Upper lobe of left lung (tissue), 6 donors: ENCODE measurements at regions not wholly inside any gene's neighbourhood (a gene's known extent, or its start where the extent isn't known, plus 50 kb on each side); places are given as distances from the start of the nearest gene placed in this dataset.

Experiments
- ATAC-seq, 2 donors: fragments of 200-7000 bp; cut with Tn5 transposase; one replicate each; pipeline ENCODE4 v1.9.1; 2022; ENCODE audit warnings: mild to moderate bottlenecking in 2 of 2, moderate library complexity in 2 of 2; ENCODE audit not compliant: low FRiP score in 2 of 2
- DNase-seq, 2 donors: peaks; one replicate each; pipeline ENCODE4 v3.0.0-alpha.2; 2019 to 2020
- H3K27ac ChIP-seq, 4 donors: fragments of 200-600 bp; sonication (generic); one replicate each; pipeline ENCODE4 v1.5.1; 2016 to 2019
- H3K27me3 ChIP-seq, 4 donors: fragments of 200-600 bp; sonication (generic); one replicate each; pipeline ENCODE4 v1.5.1; 2017 to 2019
- H3K36me3 ChIP-seq, 4 donors: fragments of 200-600 bp; sonication (generic); one replicate each; pipeline ENCODE4 v1.5.1; 2016 to 2019
- H3K4me1 ChIP-seq, 4 donors: fragments of 200-600 bp; sonication (generic); one replicate each; pipeline ENCODE4 v1.5.1; 2018 to 2019
- H3K4me3 ChIP-seq, 4 donors: fragments of 200-600 bp; sonication (generic); one replicate each; pipeline ENCODE4 v1.5.1; 2017 to 2019; ENCODE audit warnings: mild to moderate bottlenecking in 2 of 4, moderate library complexity in 1 of 4
- H3K9me3 ChIP-seq, 4 donors: fragments of 200-600 bp; sonication (generic); one replicate each; pipeline ENCODE4 v1.5.1; 2018 to 2019
- EP300 ChIP-seq, 4 donors: sonication (generic); formaldehyde crosslinking; IDR thresholded peaks; one replicate each; pipeline ENCODE4 v1.5.1; 2017; ENCODE audit warnings: antibody characterized with exemption in 4 of 4, control low read depth in 2 of 4
- POLR2A ChIP-seq, 4 donors: fragments of 450-650 bp; IDR thresholded peaks; one replicate each; pipeline ENCODE4 v1.5.1; 2016 to 2017; ENCODE audit warnings: antibody characterized with exemption in 4 of 4, mild to moderate bottlenecking in 2 of 4
- POLR2AphosphoS5 ChIP-seq, 2 donors: sonication (generic); formaldehyde crosslinking; IDR thresholded peaks; one replicate each; pipeline ENCODE4 v1.5.1; 2017; ENCODE audit warnings: antibody characterized with exemption in 2 of 2
- WGBS, 2 donors: methylation state at CpG; one replicate each; pipeline ENCODE4 v1.1.5; 2017 to 2018; 5-methylcytosine and 5-hydroxymethylcytosine counted together
- TF ChIP-seq, protein P1 (sequence below), 6 experiments: fragments of 450-650 bp in 4 of 6; fragments of 200-600 bp in 2 of 6; sonication (generic) in 2 of 6; IDR thresholded peaks; one replicate each; pipeline ENCODE4 v1.5.1; 2016 to 2019; ENCODE audit warnings: antibody characterized with exemption in 6 of 6
- donor health status: DM: no; HTN: no; CAD: no; lungs with moderate emphysema.
- donor health status: DM: no; HTN: yes; CAD: no; lungs with severe emphysema.

DNA sequence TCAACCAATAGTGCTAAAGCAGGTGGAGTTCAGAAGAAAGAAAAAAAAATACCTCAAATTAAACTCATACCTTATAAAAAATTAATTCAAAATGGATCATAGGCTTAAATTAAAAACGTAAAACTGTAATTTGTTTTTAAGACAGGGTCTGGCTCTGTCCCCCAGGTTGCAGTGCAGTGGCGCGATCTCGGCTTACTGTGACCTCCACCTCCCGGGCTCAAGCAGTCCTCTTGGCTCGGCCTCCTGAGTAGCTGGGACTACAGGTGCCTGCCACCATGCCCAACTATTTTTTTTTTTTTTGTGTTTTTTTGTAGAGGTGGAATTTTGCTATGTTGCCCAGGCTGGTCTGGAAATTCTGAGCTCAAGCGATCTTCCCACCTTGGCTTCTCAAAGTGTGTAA is 111.6 kb downstream of the HDGFL1 start:
- ATAC-seq, result no peak
- TF ChIP-seq POLR2AphosphoS5 (IDR thresholded peaks at IDR 0.05), result no peak
- TF ChIP-seq, protein P1, sequence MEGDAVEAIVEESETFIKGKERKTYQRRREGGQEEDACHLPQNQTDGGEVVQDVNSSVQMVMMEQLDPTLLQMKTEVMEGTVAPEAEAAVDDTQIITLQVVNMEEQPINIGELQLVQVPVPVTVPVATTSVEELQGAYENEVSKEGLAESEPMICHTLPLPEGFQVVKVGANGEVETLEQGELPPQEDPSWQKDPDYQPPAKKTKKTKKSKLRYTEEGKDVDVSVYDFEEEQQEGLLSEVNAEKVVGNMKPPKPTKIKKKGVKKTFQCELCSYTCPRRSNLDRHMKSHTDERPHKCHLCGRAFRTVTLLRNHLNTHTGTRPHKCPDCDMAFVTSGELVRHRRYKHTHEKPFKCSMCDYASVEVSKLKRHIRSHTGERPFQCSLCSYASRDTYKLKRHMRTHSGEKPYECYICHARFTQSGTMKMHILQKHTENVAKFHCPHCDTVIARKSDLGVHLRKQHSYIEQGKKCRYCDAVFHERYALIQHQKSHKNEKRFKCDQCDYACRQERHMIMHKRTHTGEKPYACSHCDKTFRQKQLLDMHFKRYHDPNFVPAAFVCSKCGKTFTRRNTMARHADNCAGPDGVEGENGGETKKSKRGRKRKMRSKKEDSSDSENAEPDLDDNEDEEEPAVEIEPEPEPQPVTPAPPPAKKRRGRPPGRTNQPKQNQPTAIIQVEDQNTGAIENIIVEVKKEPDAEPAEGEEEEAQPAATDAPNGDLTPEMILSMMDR (IDR thresholded peaks at IDR 0.05), result no peak
- no peak for TF ChIP-seq EP300 (IDR thresholded peaks at IDR 0.05)
- TF ChIP-seq POLR2A (IDR thresholded peaks at IDR 0.05), result no peak
- 93 to 95% methylated on average over 7 of the region's 7 CpGs for WGBS, 2 donors
- DNase-seq, result no peak
- H3K27ac ChIP-seq, result no peak overlapping the region
- no peaks in the 10 kb centered on the region for H3K36me3 ChIP-seq
- no peaks in the 10 kb centered on the region for H3K4me1 ChIP-seq
- H3K9me3 ChIP-seq, result no peaks in the 10 kb centered on the region
- H3K27me3 ChIP-seq, result no peaks in the 10 kb centered on the region
- H3K4me3 ChIP-seq, result no peak overlapping the region

DNA sequence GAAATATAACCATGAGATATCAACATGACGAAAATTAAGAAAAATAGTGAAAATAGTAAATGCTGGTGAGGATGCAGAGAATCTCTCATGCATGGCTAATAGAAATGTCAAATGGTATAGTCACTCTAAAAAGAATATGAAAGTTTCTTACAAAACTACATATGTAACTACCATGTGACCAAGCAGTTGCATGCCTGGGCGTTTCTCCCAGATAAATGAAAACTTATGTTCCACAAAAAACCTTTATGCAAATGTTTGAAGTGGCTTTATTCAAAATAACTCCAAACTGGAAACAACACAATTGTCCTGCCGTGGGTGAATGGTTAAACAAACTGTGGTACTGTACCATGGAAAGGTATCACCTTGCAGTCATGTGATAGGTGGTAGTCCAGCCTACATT is 112.4 kb downstream of the HDGFL1 start:
- whole genome bisulfite sequencing, 2 donors, result 86 to 88% methylated on average over 3 of the region's 3 CpGs
- no peak overlapping the region for H3K27ac ChIP-seq
- no peak for ATAC-seq
- H3K9me3 ChIP-seq, result no peaks in the 10 kb centered on the region
- TF ChIP-seq EP300 (IDR thresholded peaks at IDR 0.05) (no peak), POLR2A (IDR thresholded peaks at IDR 0.05) (no peak), POLR2AphosphoS5 (IDR thresholded peaks at IDR 0.05) (no peak)
- TF ChIP-seq, protein P1 (IDR thresholded peaks at IDR 0.05), result no peak
- no peak for DNase-seq
- H3K4me1 ChIP-seq, result no peaks in the 10 kb centered on the region
- no peak overlapping the region for H3K4me3 ChIP-seq
- H3K36me3 ChIP-seq, result no peaks in the 10 kb centered on the region
- H3K27me3 ChIP-seq, result no peaks in the 10 kb centered on the region

DNA sequence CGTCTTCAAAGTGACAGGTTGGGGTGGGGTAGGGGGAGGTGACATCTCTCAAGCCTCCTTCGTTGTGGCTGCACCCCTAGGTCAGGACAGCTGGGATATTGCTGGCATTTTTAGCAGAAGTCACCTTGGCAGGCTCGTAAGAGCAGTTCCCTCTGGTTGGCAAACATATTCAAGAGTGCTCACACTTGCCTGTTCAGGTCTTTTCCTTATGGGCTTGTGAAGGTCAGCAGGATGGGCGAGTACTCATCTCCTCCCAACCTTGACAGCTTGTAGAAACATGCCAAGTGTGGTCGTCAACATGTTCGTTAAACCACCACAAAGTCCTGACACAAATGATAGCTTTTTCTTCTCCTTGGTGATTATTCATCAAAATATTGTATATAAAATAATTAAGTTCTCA is 113.6 kb downstream of the HDGFL1 start:
- H3K4me1 ChIP-seq, result no peaks in the 10 kb centered on the region
- no peaks in the 10 kb centered on the region for H3K9me3 ChIP-seq
- TF ChIP-seq, protein P1 (IDR thresholded peaks at IDR 0.05), result no peak
- TF ChIP-seq EP300 (IDR thresholded peaks at IDR 0.05) (no peak), POLR2A (IDR thresholded peaks at IDR 0.05) (no peak), POLR2AphosphoS5 (IDR thresholded peaks at IDR 0.05) (no peak)
- no peaks in the 10 kb centered on the region for H3K27me3 ChIP-seq
- no peak overlapping the region for H3K27ac ChIP-seq
- DNase-seq (no peak), ATAC-seq (no peak)
- no peak overlapping the region for H3K4me3 ChIP-seq
- WGBS, 2 donors, result 55 to 74% methylated on average over 6 of the region's 6 CpGs
- no peaks in the 10 kb centered on the region for H3K36me3 ChIP-seq

DNA sequence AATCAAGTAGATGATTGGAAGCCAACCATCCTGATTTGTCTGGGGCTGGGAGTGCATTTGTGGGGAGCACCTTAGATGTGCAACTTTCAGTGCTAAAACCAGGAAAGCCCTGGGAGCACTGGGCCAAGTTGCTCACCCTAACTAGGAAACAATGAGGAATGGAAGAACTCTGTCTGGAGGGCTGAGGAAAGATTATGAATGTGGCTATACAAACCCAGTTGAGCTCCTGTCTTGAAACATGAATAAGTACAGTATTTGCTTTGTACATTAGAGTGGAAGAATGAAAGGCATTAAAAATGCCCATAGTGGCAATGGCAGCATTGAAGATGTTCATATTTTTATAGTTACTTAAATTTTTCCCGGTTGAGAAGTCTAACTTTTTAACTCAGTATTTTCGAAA is 121.1 kb downstream of the HDGFL1 start:
- H3K9me3 ChIP-seq, result no peaks in the 10 kb centered on the region
- no peaks in the 10 kb centered on the region for H3K27me3 ChIP-seq
- ATAC-seq (no peak), DNase-seq (no peak)
- no peak overlapping the region for H3K27ac ChIP-seq
- H3K36me3 ChIP-seq, result no peaks in the 10 kb centered on the region
- 90 to 98% methylated on average over 2 of the region's 2 CpGs for WGBS, 2 donors
- no peak overlapping the region for H3K4me3 ChIP-seq
- TF ChIP-seq, protein P1 (IDR thresholded peaks at IDR 0.05), result no peak
- no peak for TF ChIP-seq EP300 (IDR thresholded peaks at IDR 0.05)
- TF ChIP-seq POLR2AphosphoS5 (IDR thresholded peaks at IDR 0.05), result no peak
- TF ChIP-seq POLR2A (IDR thresholded peaks at IDR 0.05), result no peak
- H3K4me1 ChIP-seq, result no peaks in the 10 kb centered on the region

DNA sequence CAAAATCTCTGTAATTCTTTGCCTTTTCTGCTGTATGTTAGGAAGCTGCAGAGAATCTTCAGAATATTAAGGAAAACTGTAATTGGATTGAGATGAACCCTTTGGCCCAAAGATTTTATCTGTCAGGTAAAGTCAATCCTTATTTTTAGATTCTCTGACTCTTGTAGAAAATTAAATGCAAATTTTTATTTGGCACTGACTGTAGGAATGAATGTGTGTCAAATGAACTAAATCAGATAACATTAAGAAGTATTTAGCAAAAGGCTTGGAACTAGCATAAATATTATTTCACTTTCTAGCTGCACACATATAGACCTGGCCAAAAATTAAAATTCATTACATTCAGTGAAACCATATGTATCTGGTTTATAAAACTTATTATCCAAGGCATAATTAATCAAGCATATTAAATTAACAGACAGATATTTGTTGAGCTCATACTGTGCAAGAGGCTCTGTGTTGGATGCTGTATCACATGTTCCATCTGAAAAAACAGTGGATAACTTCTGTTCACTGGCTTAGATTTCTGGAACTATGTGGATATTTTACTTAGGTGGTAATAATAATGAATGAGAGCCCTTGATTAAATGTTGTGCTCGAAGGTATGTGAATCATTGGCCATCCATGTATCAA is 124.8 kb downstream of the HDGFL1 start:
- ATAC-seq, result no peak
- H3K27ac ChIP-seq, result no peak overlapping the region
- no peaks in the 10 kb centered on the region for H3K9me3 ChIP-seq
- WGBS, 2 donors, result 77 to 83% methylated on average over 1 of the region's 1 CpG
- no peak overlapping the region for H3K4me3 ChIP-seq
- H3K4me1 ChIP-seq, result peaks cover 0 to 3% (median 0%) of the 10 kb centered on the region in 4 donors
- no peak for TF ChIP-seq EP300 (IDR thresholded peaks at IDR 0.05)
- no peaks in the 10 kb centered on the region for H3K36me3 ChIP-seq
- DNase-seq, result no peak
- H3K27me3 ChIP-seq, result no peaks in the 10 kb centered on the region
